NCI-H1417 treated with DMSO at 0.1 percent for 48 hours (cell line): ENCODE measurements at regions not wholly inside any gene's neighbourhood (a gene's known extent, or its start where the extent isn't known, plus 50 kb on each side); places are given as distances from the start of the nearest gene placed in this dataset.
"Not testable (repeated sequence)": the region's sequence is repeated elsewhere in the genome, so short reads cannot be mapped to it uniquely, and the experiment has no call there.

ENCODE experiments used
- DNase-seq: peaks from one replicate; lab custom pipeline; 2025; lab: John Stamatoyannopoulos, UW

DNA sequence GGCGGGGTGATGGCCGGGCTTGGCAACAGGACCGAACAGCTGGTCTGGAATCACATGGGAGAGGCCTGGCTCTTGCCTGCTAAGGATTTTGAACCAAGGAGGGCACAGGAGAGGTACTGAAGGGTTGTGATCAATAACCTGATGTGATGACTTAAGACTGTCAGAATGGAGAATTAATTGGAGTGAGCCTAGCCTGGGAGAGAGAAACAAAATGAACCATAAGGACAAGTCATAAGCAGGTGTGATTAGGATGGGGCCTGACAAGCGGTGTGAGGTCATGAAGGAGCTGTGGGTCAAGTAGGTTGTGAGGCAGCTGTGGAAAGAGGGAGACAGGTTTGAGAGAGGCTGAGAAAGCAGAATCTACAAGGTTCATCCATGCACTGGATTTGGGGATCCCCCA lies 104.6 kb downstream of the MED10 start:
- no peak for DNase-seq

DNA sequence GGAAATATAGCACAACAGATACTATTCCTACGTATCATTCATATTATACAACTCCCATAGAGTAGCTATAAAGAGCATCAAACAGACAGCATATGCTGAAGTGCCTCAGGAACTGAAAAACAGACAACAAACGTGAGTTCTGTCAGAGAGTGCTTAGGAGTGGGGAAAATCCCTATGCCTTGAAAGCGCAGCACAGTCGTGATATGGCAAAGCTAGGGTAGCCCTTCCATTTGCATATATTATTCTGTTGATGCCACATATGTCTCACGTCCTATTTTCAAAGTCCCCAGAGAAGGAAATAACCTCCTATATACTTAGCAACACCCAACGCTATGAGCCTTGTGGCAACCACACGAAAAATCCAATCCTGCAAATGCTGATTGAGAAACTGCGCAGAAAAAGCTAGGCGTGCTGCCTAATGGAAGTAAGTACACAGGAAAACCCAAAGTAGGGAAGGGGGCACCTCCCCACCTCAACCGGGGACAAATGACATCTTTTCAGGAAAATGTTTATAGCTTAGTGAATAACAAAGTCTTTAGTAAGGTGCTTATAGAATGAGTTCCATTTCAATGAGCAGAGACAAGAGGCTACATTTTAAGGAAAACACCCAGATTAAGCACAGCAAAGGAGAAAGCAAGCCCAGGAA lies 105.1 kb downstream of the MED10 start:
- no peak for DNase-seq

DNA sequence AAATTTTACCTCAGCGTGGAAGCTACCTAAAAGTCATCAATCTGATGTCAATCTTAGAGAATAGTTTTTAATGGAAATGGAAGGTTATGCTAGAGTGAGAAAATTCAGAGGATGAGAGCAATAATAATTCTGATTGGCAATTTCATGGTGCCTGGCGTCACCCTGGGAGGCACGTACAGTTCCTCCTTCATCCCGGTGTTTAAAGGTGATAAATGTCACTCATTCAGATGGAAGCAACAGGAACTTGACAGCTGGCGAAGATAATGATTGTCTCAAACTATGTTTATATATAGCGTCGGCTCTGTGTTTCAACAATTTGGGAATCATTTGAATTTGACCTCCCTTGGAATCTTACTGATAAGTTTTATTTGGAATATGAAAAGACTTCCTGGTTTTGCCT lies 108.4 kb downstream of the MED10 start:
- no peak for DNase-seq

DNA sequence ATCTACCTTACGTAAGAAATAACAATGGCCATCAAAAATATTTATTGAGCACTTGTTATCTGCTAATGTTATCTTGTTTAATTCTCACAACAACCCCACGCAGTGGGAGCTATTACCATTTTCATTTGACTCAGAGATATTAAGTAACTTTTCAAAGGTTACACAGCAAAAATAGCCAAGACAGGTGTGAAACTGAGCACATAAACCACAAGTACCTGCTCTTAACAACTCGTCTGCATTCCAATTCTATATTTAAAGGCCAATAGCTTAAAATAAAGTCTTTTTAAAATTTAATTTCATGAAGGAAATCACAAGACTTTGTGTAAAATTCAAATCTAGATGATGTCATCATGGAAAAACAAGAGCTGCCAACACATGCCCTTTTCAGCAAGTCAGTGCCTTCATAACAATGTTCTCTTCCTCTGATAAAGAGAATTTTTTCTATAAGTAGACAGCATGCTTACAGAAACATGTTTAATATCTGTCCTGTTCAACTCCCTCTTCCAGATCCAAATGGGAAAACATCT lies 111.6 kb downstream of the MED10 start:
- DNase-seq: no peak

DNA sequence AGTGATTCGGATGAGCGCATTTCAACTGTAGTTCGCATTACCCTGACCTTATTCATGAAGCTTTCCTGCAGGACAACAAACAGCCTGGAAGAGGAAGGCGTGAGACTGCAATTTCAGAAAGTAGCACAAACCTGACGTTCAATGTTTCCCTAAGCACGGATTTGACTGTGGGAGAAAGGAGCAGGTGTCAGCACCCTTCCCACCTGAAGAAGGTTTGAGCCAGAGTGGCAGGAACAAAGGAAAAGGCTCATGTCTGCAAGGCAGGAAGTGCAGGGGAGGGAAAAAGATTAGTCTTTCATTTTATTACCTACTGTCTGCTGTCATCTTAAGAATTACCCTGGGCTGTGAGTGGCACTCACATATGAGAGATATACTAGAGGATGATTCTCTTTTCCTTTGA lies 114.0 kb downstream of the MED10 start:
- no peak for DNase-seq

DNA sequence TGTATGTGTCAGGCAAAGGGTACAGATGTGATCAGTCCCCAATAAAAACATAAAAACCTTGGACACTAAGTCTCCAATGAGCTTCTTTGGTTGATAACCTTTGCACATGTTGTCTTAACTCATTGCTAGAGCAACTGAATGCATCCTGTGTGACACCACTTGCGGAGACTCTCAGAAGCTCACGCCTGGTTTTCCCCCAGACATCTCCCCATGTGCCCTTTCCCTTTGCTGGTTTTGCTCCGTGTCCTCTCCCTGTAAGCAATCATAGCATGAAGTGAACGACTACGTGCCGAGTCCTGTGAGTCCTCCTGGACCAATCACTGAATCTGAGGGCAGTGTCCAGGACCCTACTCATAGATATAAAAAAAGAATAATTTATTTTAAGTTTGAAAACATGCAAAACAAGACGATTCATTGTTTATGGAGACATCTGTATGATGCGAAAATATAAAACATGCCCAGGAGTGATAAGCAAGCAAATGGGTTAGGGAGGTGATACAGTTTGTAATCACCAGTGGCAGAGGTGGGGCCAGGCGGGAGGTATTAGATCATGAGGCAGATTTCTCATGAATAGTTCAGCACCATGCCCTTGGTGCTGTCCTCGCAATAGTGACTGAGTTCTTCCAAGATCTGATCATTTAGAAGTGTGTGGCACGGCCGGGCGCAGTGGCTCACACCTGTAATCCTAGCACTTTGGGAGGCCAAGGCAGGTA lies 115.5 kb downstream of the MED10 start:
- no peak for DNase-seq

DNA sequence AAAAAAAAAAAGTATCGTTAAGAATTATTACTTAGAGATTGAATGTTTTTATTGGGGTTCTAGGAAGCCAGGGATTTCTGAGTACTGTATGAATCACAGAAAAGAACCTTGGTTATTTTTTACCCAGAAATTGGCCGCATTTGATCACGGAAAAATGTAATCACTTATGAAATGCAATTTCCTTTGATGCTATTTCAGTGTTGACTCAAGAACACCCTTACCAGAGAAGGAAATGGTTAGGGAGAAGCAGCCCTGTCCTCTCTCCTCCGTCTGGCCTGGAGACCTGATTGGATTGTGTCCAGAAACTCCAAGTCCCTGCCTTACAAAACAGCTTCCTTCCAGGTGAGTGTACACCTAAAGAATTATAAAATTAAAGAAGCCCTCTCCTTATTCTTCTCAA lies 116.7 kb downstream of the MED10 start:
- no peak for DNase-seq

DNA sequence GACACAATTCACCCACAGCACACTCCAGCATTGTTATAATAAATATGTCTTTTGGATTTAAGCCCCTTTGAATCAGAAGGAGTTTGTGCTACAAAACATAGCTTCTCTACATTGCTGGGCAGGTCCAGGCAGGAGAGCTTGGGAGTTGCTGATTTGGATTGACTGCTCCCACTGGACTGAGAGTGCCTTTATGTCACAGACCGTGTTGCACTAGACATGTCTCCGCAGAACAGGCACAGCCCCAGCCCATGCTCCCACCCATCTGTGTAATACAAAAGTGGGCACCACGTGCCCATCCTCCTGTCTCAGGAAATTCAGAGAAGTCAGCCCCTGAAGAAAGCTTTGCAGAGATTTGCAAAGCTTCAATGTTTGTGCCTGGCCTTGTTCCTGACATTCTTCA lies 117.1 kb downstream of the MED10 start:
- DNase-seq: no peak

DNA sequence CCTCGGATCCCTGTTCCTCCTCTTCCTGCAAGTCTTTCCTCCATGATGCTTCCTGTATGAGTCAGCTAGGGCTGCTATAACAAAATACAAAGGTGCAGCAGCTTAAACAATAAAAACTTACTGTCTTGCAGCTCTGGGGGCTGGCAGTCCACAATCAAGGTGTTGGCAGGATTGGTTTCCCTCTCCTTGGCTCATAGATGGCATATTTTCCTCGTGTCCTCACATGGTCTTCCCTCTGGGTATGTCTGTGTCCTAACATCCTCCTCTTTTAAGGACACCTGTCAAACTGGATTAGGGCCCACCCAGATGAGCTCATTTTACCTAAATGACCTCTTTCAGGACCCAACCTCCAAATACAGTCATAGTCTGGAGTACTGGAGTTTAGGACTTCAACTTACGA lies 117.5 kb downstream of the MED10 start:
- no peak for DNase-seq

DNA sequence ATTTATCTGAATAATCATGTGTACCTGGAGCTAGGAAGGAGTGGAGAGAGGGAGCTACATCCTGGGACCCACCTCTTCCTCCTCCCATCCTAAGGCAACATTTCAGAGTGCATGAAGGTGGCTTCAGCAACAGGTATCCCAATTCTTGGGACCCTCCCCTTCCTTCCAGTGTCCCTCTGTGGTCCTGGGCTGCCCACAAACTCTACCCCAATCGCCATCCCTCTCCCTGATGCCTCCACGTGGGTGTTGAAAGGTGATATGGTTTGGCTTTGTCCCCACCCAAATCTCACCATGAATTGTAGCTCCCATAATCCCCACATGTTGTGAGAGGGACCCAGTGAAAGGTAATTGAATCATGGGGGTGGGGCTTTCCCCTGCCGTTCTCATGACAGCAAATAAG lies 121.4 kb downstream of the MED10 start:
- no peak for DNase-seq

DNA sequence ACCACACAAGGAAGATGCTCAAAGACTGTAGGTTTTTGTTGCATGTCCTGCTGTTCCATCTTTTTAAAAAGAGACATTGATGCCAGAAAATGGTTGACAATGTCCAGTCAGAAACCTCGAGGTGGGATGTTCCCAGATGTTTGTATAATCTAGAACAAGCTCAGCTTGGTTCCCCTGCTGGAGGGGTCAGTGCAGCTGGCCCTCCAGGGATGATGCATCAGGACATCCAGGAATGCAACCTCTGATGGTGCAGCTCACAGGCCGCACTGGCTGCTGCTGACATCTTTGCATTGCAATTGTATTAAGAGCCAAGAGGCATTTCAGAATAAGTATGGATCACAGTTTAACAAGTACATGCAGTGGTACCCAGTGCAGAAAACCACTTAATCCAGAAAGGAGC lies 122.4 kb downstream of the MED10 start:
- DNase-seq: no peak

DNA sequence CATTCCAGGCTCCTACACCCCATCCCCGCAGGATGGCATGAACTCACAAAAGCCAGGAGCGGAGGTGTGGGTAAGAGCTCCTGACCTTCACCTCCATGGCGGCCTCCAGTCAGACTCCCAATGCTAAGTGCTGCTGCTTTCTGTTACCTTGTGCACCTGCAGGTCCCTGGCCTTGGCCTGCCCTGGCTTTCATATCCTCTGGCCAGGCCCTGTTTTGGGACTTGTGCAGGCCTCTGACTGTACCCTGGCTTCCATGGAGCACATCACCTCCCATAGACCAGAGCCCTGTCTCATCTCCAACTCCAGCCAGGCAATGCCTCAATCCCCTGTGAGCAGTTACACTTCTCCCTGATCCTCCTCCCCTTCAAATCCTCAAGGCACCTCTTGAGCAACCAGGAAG lies 124.5 kb downstream of the MED10 start:
- DNase-seq: no peak

DNA sequence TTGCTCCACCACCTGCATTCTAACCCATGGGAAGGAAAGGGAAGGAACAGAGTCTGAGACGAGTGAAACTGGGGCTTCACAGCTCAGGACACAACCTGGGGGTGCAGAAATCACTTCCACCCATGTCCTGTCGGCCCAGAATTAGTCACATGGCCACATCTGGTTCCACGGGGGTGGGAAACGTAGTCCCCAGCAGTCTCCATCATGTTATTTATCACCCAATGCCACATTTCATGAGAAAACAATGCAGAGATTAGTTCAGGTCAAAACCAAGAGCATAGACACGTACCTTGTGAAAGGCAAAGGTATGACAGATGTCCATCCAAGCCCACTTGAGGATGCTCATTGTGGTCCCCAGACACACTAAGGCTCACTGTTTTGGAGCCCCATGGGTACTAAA lies 125.1 kb downstream of the MED10 start:
- no peak for DNase-seq

DNA sequence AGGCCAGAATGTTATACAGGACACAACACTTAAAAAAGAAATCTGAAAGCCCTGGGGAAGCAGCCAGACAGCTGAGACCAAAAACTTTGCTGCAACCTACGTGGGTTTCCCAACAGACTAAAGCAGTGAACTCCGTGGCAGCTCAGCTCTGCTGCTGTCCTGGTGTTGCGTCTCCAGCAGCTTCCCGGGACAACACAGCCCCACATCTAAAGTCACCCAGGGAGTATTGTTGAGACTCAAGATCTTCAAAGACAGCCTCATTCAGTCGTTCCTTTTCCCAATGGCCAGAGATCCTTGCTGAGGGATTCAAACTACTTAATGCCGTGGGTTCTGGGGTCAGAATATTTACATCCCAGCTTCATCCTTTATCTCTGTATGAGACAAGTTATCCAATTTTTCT lies 125.8 kb downstream of the MED10 start:
- DNase-seq: no peak

DNA sequence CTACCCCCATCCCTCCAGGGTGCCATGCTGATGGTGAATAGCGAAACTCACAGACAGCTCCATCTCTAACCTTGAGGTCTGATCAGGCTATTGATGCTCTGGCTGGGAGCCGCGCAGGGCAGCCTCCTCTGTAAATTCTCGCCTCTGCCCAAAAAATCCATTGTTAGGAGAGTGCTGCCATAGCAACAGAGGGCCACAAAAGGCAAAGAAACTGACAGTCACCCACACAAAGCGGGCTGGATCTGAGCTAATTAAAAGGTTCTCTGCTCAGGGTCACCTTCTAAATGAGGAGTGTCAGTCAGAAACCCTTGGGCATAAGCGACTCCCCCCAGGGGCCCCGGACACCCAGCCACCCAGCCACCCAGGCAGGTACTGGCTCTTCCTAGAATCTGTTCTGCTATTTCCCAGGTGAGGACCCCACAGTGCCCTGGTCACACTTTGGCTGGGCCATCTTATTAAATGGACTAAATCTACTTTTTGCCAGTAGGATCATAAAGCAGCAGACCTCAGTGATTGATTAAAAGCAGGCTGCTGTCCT lies 126.7 kb downstream of the MED10 start:
- DNase-seq: no peak

DNA sequence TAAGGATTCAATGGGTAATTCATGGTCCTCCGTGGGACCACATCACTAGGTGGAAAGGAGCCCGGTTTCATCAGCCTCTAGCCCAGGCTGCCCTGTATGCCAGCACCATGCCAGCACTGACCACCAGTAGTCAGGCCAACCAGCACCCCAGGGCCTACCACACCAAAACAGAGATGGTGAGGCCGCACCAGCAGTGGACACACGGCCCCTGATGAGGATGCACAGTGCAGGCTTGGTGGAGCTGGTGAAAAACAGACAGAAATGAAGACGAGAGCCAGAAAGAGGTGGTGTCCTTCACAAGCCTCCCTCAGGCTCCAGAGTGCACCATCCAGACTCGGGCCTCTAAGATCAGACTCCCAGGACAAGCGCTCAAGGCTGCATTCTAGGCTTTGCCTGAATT lies 128.2 kb downstream of the MED10 start:
- DNase-seq: no peak

DNA sequence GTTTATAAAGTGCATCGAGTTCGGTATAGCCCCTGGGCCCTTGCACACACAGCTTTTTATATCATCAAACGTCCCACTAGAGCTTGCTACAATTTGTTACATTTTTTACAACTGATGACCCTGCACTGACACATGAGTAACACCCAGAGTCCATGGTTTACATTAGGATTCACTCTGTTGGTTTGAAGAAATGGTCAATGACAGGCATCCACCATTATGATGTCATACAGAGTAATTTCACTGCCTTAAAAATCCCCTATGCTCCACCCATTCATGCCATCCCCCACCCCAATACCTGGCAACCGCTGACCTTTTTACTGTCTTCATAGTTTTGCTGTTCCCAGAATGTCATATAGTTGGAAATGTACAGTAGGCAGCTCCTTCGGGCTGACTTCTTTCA lies 130.2 kb downstream of the MED10 start:
- no peak for DNase-seq

DNA sequence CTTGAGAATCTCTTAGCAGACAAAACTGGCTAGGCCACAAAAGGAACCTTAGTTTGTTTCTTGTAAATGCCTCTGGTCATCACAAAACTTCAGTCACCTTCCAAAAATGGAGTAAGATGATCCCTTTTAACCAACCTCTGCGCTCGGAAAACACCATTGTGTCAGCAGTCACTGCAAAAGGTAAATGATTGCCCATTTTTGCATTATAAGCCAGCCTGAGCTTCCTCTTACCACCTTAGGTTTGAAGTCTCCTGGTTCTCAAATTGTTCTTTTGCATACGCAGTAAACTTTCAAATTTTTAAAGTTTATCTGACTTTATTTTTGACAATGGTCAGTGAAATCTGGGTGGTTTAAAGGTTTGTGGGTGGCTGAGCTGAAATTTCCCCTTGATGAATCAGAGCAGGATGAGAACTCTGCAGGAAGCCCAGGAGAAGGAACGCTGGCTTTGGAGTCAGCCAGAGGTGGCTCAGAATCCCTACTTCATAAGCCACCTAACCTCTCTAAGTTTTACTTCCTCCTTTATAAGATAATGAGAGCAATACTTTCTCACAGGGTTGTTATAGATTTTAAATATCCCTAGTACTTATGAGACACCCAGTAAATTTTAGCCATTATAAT lies 131.4 kb downstream of the MED10 start:
- no peak for DNase-seq

DNA sequence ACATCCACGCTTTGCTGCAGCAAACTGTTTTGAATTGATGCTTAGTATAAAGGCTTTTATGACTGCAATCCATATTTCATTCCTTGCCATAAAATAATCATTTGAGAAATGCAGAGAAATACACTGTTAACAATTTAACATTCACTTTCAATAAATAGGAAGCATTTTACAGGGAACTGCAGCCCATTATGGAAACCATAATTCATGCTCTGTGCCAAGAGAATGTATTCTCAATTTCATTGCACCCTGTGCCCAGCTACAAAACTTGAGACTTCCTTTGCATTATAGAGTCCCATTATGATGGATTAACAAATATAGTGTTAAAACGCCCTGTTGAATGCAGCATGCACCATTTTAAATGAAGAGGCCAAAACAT lies 134.0 kb downstream of the MED10 start:
- DNase-seq: no peak

DNA sequence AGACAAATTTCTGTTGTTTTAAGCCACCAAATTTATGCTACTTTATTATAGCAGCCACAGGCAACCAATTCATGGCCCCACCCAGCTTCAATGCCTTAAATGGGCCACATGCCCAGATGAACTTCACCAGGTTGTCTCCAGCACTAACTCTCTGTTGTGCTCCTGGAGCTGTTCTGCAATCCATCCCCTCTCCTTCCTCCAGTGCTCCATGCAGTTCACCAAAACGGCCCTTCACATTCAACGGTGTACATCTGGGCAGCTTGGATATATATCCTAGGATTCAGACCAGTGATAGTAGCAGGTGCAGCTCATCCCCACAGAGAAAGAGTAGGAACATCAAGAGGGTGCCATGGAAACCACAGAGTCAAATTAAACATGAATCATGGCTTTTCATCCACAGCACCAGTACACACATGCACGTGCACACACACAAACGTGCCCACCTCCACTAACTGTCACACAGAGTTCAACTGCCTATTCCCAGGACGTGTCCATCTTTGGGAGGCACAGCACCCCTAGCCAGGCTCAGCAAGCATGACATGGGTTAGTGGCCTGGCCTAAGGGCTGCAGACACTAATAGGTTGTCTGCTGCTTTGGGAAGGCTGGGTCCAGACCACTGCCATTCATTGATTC lies 134.5 kb downstream of the MED10 start:
- no peak for DNase-seq

DNA sequence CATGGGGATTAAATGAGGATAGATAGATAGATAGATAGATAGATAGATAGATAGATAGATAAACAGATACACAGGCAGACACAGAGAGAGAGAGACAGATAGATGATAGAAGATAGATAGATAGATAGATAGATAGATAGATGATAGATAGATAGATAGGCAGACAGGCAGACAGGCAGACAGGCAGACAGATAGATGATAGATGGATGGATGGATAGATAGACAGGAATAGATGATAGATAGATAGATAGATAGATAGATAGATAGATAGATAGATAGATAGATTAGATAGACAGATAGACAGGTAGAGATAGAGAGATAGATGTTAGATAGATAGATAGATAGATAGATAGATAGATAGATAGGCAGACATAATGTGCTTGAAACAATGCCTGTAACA lies 137.3 kb downstream of the MED10 start:
- DNase-seq: not testable (repeated sequence)

DNA sequence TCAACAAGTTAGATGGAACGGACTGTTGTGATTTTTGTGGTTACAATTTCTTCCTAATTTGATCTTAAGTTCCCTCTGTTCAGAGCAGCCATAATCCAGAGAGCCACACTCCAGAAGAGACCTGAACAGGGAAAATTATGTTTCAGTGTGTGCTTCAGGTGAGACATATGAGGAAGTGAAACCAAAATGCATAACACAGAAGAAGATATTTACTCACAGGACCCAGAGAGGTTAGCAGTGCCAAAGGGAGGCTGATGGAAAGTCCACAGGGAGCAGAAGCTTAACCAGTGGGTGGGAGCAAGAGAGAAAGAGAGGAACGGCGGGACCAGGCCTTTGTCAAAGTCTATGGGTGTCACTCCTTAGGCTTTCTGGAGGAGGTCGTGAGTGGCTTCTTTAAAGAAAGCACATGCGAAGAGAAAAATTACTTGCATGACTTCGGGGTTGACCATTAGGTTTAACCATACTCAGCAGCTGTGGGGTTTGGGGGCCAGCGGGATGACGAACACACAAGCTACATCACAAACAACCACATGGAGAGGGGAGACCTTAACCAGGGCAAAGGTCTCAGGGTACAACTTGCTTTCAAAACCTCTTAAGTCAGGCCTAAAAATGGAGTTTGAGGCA lies 141.4 kb downstream of the MED10 start:
- no peak for DNase-seq
